Karpas-422 (cell line): ENCODE measurements at regions not wholly inside any gene's neighbourhood (a gene's known extent, or its start where the extent isn't known, plus 50 kb on each side); places are given as distances from the start of the nearest gene placed in this dataset.
A peak's percentile ranks its signal among the peaks of the same experiment; 100 is the strongest.

Source experiments
- DNase-seq: peaks from one replicate; pipeline ENCODE4 v3.0.0-alpha.2; 2015
- H2AFZ ChIP-seq: fragments of 200-600 bp; sonication (generic); 2 replicates; pipeline ENCODE4 v1.6.1; 2014; ENCODE audit warnings: antibody characterized with exemption, low read length, mixed read lengths
- H3K27ac ChIP-seq: fragments of 200-600 bp; sonication (generic); 2 replicates; pipeline ENCODE4 v1.5.1; 2014; ENCODE audit warnings: mild to moderate bottlenecking, low read length, moderate library complexity
- H3K27me3 ChIP-seq: fragments of 200-600 bp; sonication (generic); 2 replicates; pipeline ENCODE4 v1.6.1; 2014; ENCODE audit warnings: low read length, mixed read lengths
- H3K36me3 ChIP-seq: fragments of 200-600 bp; sonication (generic); 2 replicates; pipeline ENCODE4 v1.6.1; 2014; ENCODE audit warnings: low read length, mixed read lengths; ENCODE audit not compliant: insufficient read depth
- H3K4me1 ChIP-seq: fragments of 200-600 bp; sonication (generic); 2 replicates; pipeline ENCODE4 v1.6.1; 2014; ENCODE audit warnings: mild to moderate bottlenecking, low read length, mixed read lengths
- H3K4me2 ChIP-seq: fragments of 200-600 bp; sonication (generic); 2 replicates; pipeline ENCODE4 v1.6.1; 2014; ENCODE audit warnings: low read length, low read depth, mild to moderate bottlenecking; ENCODE audit not compliant: poor library complexity, severe bottlenecking
- H3K4me3 ChIP-seq: fragments of 200-600 bp; sonication (generic); 2 replicates; pipeline ENCODE4 v1.5.1; 2014; ENCODE audit warnings: mild to moderate bottlenecking, antibody characterized with exemption, low read length, mixed read lengths
- H3K79me2 ChIP-seq: fragments of 200-600 bp; sonication (generic); 2 replicates; pipeline ENCODE4 v1.6.1; 2014; ENCODE audit warnings: mild to moderate bottlenecking, low read length, mixed read lengths
- H3K9ac ChIP-seq: fragments of 200-600 bp; sonication (generic); 2 replicates; pipeline ENCODE4 v1.6.0; 2014; ENCODE audit warnings: low read length
- H3K9me2 ChIP-seq: fragments of 200-600 bp; sonication (generic), shearing (Covaris generic); replicated peaks from 2 replicates; pipeline ENCODE4 v1.6.0; 2014; ENCODE audit warnings: mild to moderate bottlenecking, low read length, moderate library complexity; ENCODE audit not compliant: insufficient read depth
- H3K9me3 ChIP-seq: fragments of 300-700, 200-600 bp; sonication (generic); 2 replicates; pipeline ENCODE4 v1.6.1; 2014; ENCODE audit warnings: low read length, mixed read lengths
- H4K20me1 ChIP-seq: fragments of 200-600 bp; sonication (generic); 2 replicates; pipeline ENCODE4 v1.6.1; 2014; ENCODE audit warnings: mild to moderate bottlenecking, antibody characterized with exemption, low read length, low read depth; ENCODE audit not compliant: insufficient read depth

GRCh38 chr13:34037636-34038540 is 219.9 kb downstream of the RFC3 start:
- DNase-seq = no peak
- no peaks in the 10 kb centered on the region for H3K9me2 ChIP-seq
- no peak overlapping the region for H3K4me3 ChIP-seq
- no peaks in the 10 kb centered on the region for H3K36me3 ChIP-seq
- peak overlapping the region; percentile 27; the same call in 1 of the 2 replicates for H2AFZ ChIP-seq
- H4K20me1 ChIP-seq = no peaks in the 10 kb centered on the region
- peak overlapping the region; percentile 31 for H3K4me2 ChIP-seq
- H3K9ac ChIP-seq = peak overlapping the region; percentile 8; the same call in 1 of the 2 replicates
- no peaks in the 10 kb centered on the region for H3K79me2 ChIP-seq
- H3K9me3 ChIP-seq = no peaks in the 10 kb centered on the region
- no peaks in the 10 kb centered on the region for H3K27me3 ChIP-seq
- peaks cover 16% of the 10 kb centered on the region for H3K4me1 ChIP-seq
- peak overlapping the region; percentile 18; the same call in 1 of the 2 replicates for H3K27ac ChIP-seq

GRCh38 chr13:34038541-34039068 is 220.7 kb downstream of the RFC3 start:
- H3K9me2 ChIP-seq = no peaks in the 10 kb centered on the region
- H3K9me3 ChIP-seq = no peaks in the 10 kb centered on the region
- no peaks in the 10 kb centered on the region for H4K20me1 ChIP-seq
- H3K4me2 ChIP-seq = peak overlapping the region; percentile 31
- no peaks in the 10 kb centered on the region for H3K27me3 ChIP-seq
- H3K36me3 ChIP-seq = no peaks in the 10 kb centered on the region
- H3K27ac ChIP-seq = peak overlapping the region; percentile 18; the same call in 1 of the 2 replicates
- peak; percentile 44 for DNase-seq
- no peak overlapping the region for H3K4me3 ChIP-seq
- H3K4me1 ChIP-seq = peaks cover 16% of the 10 kb centered on the region
- 0 out of 2 replicates have a peak overlapping the region, but pooled peaks have one; percentile 27 for H2AFZ ChIP-seq
- H3K79me2 ChIP-seq = no peaks in the 10 kb centered on the region
- no peak overlapping the region for H3K9ac ChIP-seq

GRCh38 chr13:34039678-34040077 is 221.7 kb downstream of the RFC3 start:
- Histone ChIP-seq H3K9me3 (no peaks in the 10 kb centered on the region), H4K20me1 (no peaks in the 10 kb centered on the region), H3K27ac (no peak overlapping the region), H3K4me3 (no peak overlapping the region), H3K36me3 (no peaks in the 10 kb centered on the region), H3K4me1 (peaks cover 16% of the 10 kb centered on the region), H2AFZ (no peak overlapping the region), H3K4me2 (no peak overlapping the region), H3K27me3 (no peaks in the 10 kb centered on the region), H3K9ac (no peak overlapping the region), H3K79me2 (no peaks in the 10 kb centered on the region), H3K9me2 (no peaks in the 10 kb centered on the region)
- DNase-seq = no peak

DNA sequence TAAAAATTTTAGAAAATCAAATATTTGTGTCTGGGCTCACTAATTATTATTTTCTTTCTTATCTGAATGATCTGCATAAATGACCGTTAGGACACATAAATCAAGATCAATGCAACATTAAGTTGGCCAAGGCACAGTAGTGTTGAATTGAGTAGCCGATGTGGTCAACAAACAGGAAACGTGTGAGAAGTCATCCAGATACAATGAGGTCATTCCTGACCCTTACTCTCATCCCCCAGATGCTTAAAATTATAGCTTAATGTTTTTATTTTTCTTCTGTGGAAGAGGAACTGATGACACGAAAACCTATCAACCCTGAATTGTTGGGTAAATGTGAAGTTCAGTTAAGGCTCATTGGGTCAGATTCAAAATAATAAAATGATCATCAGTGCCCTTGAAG is 222.9 kb downstream of the RFC3 start:
- no peak for DNase-seq
- H3K9me3 ChIP-seq = no peaks in the 10 kb centered on the region
- no peaks in the 10 kb centered on the region for H3K27me3 ChIP-seq
- H2AFZ ChIP-seq = no peak overlapping the region
- no peak overlapping the region for H3K4me3 ChIP-seq
- H3K9ac ChIP-seq = no peak overlapping the region
- H3K4me2 ChIP-seq = no peak overlapping the region
- H3K27ac ChIP-seq = no peak overlapping the region
- no peaks in the 10 kb centered on the region for H4K20me1 ChIP-seq
- H3K4me1 ChIP-seq = peaks cover 16% of the 10 kb centered on the region
- no peaks in the 10 kb centered on the region for H3K9me2 ChIP-seq
- no peaks in the 10 kb centered on the region for H3K79me2 ChIP-seq
- H3K36me3 ChIP-seq = no peaks in the 10 kb centered on the region

DNA sequence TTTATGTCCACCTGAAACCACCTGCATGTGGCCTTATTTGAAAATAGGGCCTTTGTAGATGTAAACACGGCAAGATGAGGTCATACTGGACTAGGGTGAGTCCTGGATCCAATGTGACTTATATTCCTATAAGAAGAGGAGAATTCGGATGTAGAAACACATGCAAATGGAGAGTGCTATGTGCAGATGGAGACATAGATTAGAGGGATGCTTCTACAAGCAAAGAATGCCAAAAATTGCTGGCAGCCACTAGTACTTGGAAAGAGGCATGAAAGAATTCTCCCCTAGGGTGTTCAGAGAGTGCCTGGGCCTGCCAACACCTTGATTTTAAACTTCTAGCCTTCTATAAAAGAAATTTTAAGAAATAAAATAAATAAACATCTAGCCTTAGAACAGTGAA is 226.1 kb downstream of the RFC3 start:
- Histone ChIP-seq H3K27me3 (no peaks in the 10 kb centered on the region), H3K9me2 (no peaks in the 10 kb centered on the region), H3K4me1 (peaks cover under 1% of the 10 kb centered on the region), H3K9ac (no peak overlapping the region), H3K36me3 (no peaks in the 10 kb centered on the region), H3K79me2 (no peaks in the 10 kb centered on the region), H4K20me1 (no peaks in the 10 kb centered on the region), H3K4me3 (no peak overlapping the region), H3K9me3 (no peaks in the 10 kb centered on the region), H2AFZ (no peak overlapping the region), H3K4me2 (no peak overlapping the region), H3K27ac (no peak overlapping the region)
- no peak for DNase-seq

DNA sequence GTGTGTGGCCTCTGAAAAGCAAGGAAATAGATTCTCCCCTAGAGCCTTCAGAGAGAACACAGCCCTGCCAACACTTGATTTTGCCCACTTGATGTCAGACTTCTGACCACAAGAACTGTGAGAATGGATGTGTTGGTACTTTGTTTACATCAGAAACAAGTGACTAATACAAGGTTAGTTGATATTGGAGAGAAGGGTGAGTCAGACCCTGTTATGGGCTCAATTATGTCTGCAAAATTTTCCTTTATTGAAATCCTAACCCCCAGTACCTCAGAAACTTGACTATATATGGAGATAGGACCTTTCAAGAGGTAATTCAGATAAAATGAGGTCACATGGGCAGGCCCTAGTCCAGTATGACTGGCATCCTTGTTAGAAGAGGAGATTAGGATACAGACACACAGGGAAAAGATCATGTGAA is 226.7 kb downstream of the RFC3 start:
- no peak overlapping the region for H3K27ac ChIP-seq
- no peak overlapping the region for H3K9ac ChIP-seq
- no peaks in the 10 kb centered on the region for H3K9me2 ChIP-seq
- DNase-seq = no peak
- H3K79me2 ChIP-seq = no peaks in the 10 kb centered on the region
- H4K20me1 ChIP-seq = no peaks in the 10 kb centered on the region
- no peak overlapping the region for H3K4me3 ChIP-seq
- no peaks in the 10 kb centered on the region for H3K36me3 ChIP-seq
- no peaks in the 10 kb centered on the region for H3K27me3 ChIP-seq
- H2AFZ ChIP-seq = no peak overlapping the region
- no peaks in the 10 kb centered on the region for H3K4me1 ChIP-seq
- no peaks in the 10 kb centered on the region for H3K9me3 ChIP-seq
- no peak overlapping the region for H3K4me2 ChIP-seq

DNA sequence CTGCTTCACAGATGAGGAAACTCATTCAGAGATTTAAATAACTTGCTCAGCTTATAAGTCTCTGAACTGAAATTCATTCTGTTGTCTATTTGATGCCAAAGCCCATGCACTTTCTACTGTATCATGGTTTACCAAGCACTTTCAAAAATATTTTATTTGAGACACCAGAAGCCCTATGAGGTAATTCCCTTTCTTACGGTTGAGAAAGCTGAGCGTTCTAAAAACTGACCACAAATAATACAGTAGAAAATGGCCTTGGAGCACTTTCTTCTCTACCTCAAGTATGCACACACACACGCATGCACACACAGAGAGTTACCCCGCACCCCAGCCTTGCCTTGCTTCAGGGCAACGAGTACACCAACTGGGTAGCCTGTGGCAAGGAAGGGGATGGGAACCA is 228.5 kb downstream of the RFC3 start:
- no peak overlapping the region for H3K9ac ChIP-seq
- H2AFZ ChIP-seq = no peak overlapping the region
- no peaks in the 10 kb centered on the region for H3K9me3 ChIP-seq
- H3K4me3 ChIP-seq = no peak overlapping the region
- no peaks in the 10 kb centered on the region for H3K36me3 ChIP-seq
- no peaks in the 10 kb centered on the region for H3K9me2 ChIP-seq
- no peak for DNase-seq
- no peaks in the 10 kb centered on the region for H4K20me1 ChIP-seq
- H3K79me2 ChIP-seq = no peaks in the 10 kb centered on the region
- no peak overlapping the region for H3K4me2 ChIP-seq
- H3K4me1 ChIP-seq = no peaks in the 10 kb centered on the region
- H3K27me3 ChIP-seq = no peaks in the 10 kb centered on the region
- H3K27ac ChIP-seq = no peak overlapping the region

DNA sequence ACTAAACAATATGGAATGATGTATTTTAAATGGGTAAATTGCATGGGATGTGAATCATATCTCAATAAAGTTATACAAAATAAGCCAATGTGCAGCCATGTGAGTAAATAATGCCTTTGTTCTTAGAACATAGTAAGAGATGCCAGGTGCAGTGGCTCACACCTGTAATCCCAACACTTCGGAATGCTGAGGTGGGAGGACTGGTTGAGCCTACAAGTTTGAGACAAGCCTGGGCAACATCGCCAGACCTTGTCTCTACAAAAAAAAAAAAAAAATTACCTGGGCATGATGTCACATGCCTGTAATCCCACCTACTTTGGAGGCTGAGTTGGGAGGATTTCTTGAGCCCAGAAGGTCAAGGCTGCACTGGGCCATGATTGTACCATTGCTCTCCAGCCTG is 230.7 kb downstream of the RFC3 start:
- Histone ChIP-seq H3K4me1 (no peaks in the 10 kb centered on the region), H3K27ac (no peak overlapping the region), H3K9me2 (no peaks in the 10 kb centered on the region), H3K27me3 (no peaks in the 10 kb centered on the region), H3K79me2 (no peaks in the 10 kb centered on the region), H4K20me1 (no peaks in the 10 kb centered on the region), H3K36me3 (no peaks in the 10 kb centered on the region), H3K9me3 (no peaks in the 10 kb centered on the region), H3K9ac (no peak overlapping the region), H3K4me3 (no peak overlapping the region), H3K4me2 (no peak overlapping the region), H2AFZ (no peak overlapping the region)
- no peak for DNase-seq
